Fibroblast of villous mesenchyme (primary cell): ENCODE measurements at regions not wholly inside any gene's neighbourhood (a gene's known extent, or its start where the extent isn't known, plus 50 kb on each side); places are given as distances from the start of the nearest gene placed in this dataset.

Experiments
- DNase-seq: peaks from one replicate; pipeline ENCODE4 v3.0.0-alpha.2; 2010; ENCODE audit warnings: low read depth
- H3K4me3 ChIP-seq: 2 replicates; pipeline ENCODE4 v1.5.1; 2011; ENCODE audit warnings: low read depth, mild to moderate bottlenecking, low read length
- CTCF ChIP-seq: IDR thresholded peaks from 2 replicates; pipeline ENCODE4 v1.5.1; 2012; ENCODE audit warnings: low read depth, mild to moderate bottlenecking, low read length; ENCODE audit not compliant: insufficient read depth

- no peak for DNase-seq
- H3K4me3 ChIP-seq = no peak overlapping the region
- no peak for TF ChIP-seq CTCF
Measured at GRCh38 chr7:112566442-112567324, 85.9 kb downstream of the LSMEM1 start.

- no peak for DNase-seq
- TF ChIP-seq CTCF = no peak
- H3K4me3 ChIP-seq = no peak overlapping the region
Measured at GRCh38 chr7:112567388-112567787, 86.6 kb downstream of the LSMEM1 start.

- no peak for DNase-seq
- peak; percentile 15 for TF ChIP-seq CTCF
- no peak overlapping the region for H3K4me3 ChIP-seq
Measured at GRCh38 chr7:112571852-112572607, 91.2 kb downstream of the LSMEM1 start.

DNA sequence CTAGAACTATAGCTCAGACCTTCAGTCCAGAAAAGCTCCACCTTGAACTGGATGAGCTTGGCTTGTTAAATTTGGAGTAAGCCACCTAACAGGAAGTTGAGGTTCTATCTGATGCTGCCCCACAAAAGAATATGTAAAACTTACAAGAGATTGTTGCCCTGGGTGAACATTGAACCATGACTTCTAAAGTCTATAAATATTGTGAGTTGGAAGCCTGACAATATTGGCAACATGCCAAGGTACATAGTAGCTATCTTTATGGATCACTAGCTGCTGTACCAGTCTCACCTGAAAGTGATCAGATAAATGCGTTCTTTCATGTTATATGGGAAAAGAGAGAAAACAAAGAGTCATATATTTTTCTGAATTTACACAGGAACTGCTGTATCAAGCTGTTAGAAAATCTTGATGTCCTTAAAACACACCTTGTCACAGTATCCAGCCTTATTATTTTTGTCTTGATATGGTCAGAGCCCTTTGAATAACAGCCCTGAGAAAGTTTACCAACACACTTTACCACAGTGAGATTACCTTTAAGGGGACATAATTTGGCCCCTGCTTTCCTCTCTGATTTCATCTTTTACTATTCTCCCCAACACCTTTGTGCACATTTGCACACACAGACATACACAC, 92.0 kb downstream of the LSMEM1 start:
- no peak overlapping the region for H3K4me3 ChIP-seq
- DNase-seq = no peak
- TF ChIP-seq CTCF = no peak

DNA sequence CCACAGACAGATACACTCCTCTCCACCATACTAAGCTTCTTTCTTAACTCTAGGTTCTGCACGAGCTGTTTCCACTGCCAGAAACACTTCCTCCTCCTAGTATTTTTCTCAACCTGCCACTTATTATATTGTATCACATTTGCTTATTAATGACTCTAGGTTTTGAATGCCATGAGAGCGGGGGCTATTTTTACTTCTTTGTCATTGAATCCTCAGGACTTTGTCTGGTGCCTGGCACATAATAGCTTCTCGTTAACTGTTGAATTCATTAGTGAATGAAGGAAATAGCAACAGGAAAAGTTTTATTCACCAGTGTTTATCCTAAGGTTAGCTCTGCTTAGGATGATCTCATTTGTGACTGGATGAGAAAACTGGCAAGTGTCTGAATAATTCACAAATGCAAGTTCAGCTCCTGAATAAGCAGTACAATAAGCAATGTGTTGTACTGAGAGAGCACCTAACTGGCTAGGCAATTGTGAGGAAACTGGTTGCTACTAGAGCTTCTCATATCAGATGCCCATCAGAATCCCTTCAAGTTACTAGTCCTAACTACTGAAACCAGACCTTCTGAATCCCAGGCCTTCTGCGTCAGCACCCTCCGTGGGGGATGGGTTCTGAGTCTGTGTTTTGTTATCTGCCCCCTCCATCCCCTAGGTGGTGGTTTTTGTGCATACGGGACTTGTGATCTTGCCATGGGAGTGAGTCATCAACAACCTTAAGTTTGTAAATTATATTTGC, 92.7 kb downstream of the LSMEM1 start:
- no peak overlapping the region for H3K4me3 ChIP-seq
- no peak for TF ChIP-seq CTCF
- peak; percentile 27 for DNase-seq

DNA sequence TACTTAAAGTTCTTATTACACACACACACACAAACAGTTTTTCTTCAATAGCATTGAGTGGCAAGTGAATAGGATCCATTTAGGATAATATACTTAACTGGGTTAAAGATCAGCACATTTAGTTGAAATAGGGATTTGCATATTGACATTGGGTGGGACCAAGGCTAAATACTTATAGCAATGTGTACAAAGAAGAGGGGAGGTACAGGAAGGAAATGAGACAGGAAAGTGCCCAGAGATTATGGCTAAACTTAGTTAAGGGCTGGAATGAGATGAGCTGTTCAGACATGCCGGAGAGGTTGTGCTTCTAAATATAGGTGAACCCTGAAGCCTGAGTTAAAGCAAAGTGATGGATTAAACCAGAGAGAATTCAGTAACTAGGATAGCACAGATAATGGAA, 95.1 kb downstream of the LSMEM1 start:
- TF ChIP-seq CTCF = no peak
- no peak overlapping the region for H3K4me3 ChIP-seq
- no peak for DNase-seq
